ENCODE measurements at regions not wholly inside any gene's neighbourhood (a gene's known extent, or its start where the extent isn't known, plus 50 kb on each side); places are given as distances from the start of the nearest gene placed in this dataset.

- intact Hi-C loops (cut with micrococcal nuclease) = no loop called here
- ChIA-PET POLR2A (no interaction called here), CTCF (interaction anchor here (0.7 to 1.4 kb wide), 5 partner anchors 13 to 109 kb away, joined by 3 to 5 read pairs (median 3); no protein-coding TSS in a partner anchor)
- Histone ChIP-seq H3K4me3 (replicated peaks in 1 of 3; ENCODE audit: insufficient read depth in 1 of 3, low read depth in 1 of 3, low read length in 3 of 3) (no peak overlapping the region), H2AFZ (ENCODE audit: low read depth, low read length) (no peak overlapping the region), H3K9me1 (replicated peaks; ENCODE audit: control insufficient read depth, extremely low read depth, insufficient read depth, low read length) (no peaks in the 10 kb centered on the region), H3K27me3 (ENCODE audit: control insufficient read depth in 2 of 2, insufficient read depth in 2 of 2, low read length in 2 of 2) (no peaks in the 10 kb centered on the region), H3K27ac (ENCODE audit: insufficient read depth, low read depth, low read length) (no peak overlapping the region), H4K20me1 (replicated peaks; ENCODE audit: control insufficient read depth, extremely low read depth, insufficient read depth, low read length) (no peaks in the 10 kb centered on the region), H3K4me1 (ENCODE audit: control insufficient read depth, extremely low read depth, insufficient read depth, low read length) (peaks cover 13% of the 10 kb centered on the region), H3K36me3 (ENCODE audit: control insufficient read depth in 2 of 2, extremely low read depth in 1 of 2, insufficient read depth in 2 of 2, low read length in 2 of 2) (no peaks in the 10 kb centered on the region), H3K9ac (replicated peaks; ENCODE audit: extremely low read depth, insufficient read depth, low read length) (no peak overlapping the region), H3K9me3 (replicated peaks; ENCODE audit: control insufficient read depth, insufficient read depth, low read length) (no peaks in the 10 kb centered on the region), H3K4me2 (ENCODE audit: insufficient read depth, low read length) (no peak overlapping the region), H3K79me2 (ENCODE audit: control insufficient read depth, insufficient read depth, low read length) (no peaks in the 10 kb centered on the region)
- dilution Hi-C loops (cut with MboI; ENCODE audit: extremely low pct_ligation_motif_present, low sequenced_read_pairs) = no loop called here
- no TSS peak for BruUV-seq (replicated peaks)
- FAIRE-seq = no peak
- no peak for DNase-seq (ENCODE audit: low read depth, low spot score)
- no peak for TF ChIP-seq FOS (IDR thresholded peaks at IDR 0.05; ENCODE audit: borderline replicate concordance, insufficient read depth, low read length)
- TF ChIP-seq MYC (IDR thresholded peaks at IDR 0.05; ENCODE audit: low read depth, low read length) = no peak
- no peak for TF ChIP-seq POLR2AphosphoS5 (IDR thresholded peaks at IDR 0.05; ENCODE audit: insufficient read depth, low read depth, low read length)
- no peak for TF ChIP-seq EZH2 (IDR thresholded peaks at IDR 0.05; ENCODE audit: borderline replicate concordance, low read depth, low read length, severe bottlenecking)
- no peak for TF ChIP-seq GATA2 (IDR thresholded peaks at IDR 0.05; ENCODE audit: insufficient read depth, insufficient read length, low read depth, low read length)
- TF ChIP-seq CTCF (IDR thresholded peaks at IDR 0.05; ENCODE audit: extremely low read depth in 1 of 2, insufficient read depth in 1 of 2, low read depth in 1 of 2, low read length in 2 of 2) = no peak
- TF ChIP-seq JUN (IDR thresholded peaks at IDR 0.05; ENCODE audit: borderline replicate concordance, insufficient read depth, insufficient read length, low read depth) = no peak
- TF ChIP-seq POLR2A (IDR thresholded peaks at IDR 0.05; ENCODE audit: low read depth, low read length) = no peak
- TF ChIP-seq, protein P1, sequence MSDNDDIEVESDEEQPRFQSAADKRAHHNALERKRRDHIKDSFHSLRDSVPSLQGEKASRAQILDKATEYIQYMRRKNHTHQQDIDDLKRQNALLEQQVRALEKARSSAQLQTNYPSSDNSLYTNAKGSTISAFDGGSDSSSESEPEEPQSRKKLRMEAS (IDR thresholded peaks at IDR 0.05; ENCODE audit: insufficient read depth, insufficient read length) = no peak
Measured at GRCh38 chr5:34501016-34501415, 155.1 kb upstream of the RAI14 start.
